Small intestine (tissue), 7 donors: ENCODE measurements at regions not wholly inside any gene's neighbourhood (a gene's known extent, or its start where the extent isn't known, plus 50 kb on each side); places are given as distances from the start of the nearest gene placed in this dataset.

Experiments
- DNase-seq, 2 donors: peaks; one replicate each; pipeline versions ENCODE4 v3.0.0 to v3.0.0-alpha.2; 2013
- FAIRE-seq: peaks from 2 replicates; lab custom pipeline; 2012; peaks lifted over from hg19 to GRCh38; lab: Jason Lieb, UNC
- H3K27ac ChIP-seq, 3 donors: one replicate each; pipeline ENCODE4 v1.5.1; 2013; ENCODE audit warnings: low read length in 2 of 3, mild to moderate bottlenecking in 2 of 3, control low read depth in 1 of 3, inconsistent platforms in 1 of 3, low read depth in 1 of 3, moderate library complexity in 1 of 3
- H3K27me3 ChIP-seq, 3 donors: one replicate each; pipeline ENCODE4 v1.6.1; 2013; ENCODE audit warnings: low read length in 3 of 3, inconsistent platforms in 1 of 3; ENCODE audit not compliant: control insufficient read depth in 3 of 3, insufficient read depth in 3 of 3
- H3K36me3 ChIP-seq, 3 donors: one replicate each; pipeline ENCODE4 v1.6.1; 2013; ENCODE audit warnings: low read length in 3 of 3, inconsistent platforms in 1 of 3, low read depth in 1 of 3, mild to moderate bottlenecking in 1 of 3, moderate library complexity in 1 of 3; ENCODE audit not compliant: control insufficient read depth in 3 of 3, insufficient read depth in 2 of 3
- H3K4me1 ChIP-seq, 3 donors: one replicate each; pipeline ENCODE4 v1.6.1; 2013; ENCODE audit warnings: low read length in 2 of 3, inconsistent platforms in 1 of 3, low read depth in 1 of 3, mild to moderate bottlenecking in 1 of 3, moderate library complexity in 1 of 3; ENCODE audit not compliant: control insufficient read depth in 3 of 3, insufficient read depth in 2 of 3
- H3K4me3 ChIP-seq, 3 donors: one replicate each; pipeline ENCODE4 v1.5.1; 2013; ENCODE audit warnings: low read length in 3 of 3, control low read depth in 1 of 3, inconsistent platforms in 1 of 3, low read depth in 1 of 3, mild to moderate bottlenecking in 1 of 3, moderate library complexity in 1 of 3
- H3K9me3 ChIP-seq, 2 donors: one replicate each; pipeline ENCODE4 v1.6.1; 2013; ENCODE audit warnings: low read depth in 1 of 2, low read length in 1 of 2; ENCODE audit not compliant: control insufficient read depth in 2 of 2, insufficient read depth in 1 of 2
- WGBS, 3 donors: extraction: QIAGEN DNeasy Blood & Tissue Kit; methylation state at CpG; one replicate each; pipeline ENCODE4 v1.1.7; 2013; 5-methylcytosine and 5-hydroxymethylcytosine counted together
- donor health status: healthy with polysubstance abuse.
- donor health status: control.
- donor health status: control.
- donor health status: Bipolar disorder and iron deficiency.
- donor health status: healthy.

DNA sequence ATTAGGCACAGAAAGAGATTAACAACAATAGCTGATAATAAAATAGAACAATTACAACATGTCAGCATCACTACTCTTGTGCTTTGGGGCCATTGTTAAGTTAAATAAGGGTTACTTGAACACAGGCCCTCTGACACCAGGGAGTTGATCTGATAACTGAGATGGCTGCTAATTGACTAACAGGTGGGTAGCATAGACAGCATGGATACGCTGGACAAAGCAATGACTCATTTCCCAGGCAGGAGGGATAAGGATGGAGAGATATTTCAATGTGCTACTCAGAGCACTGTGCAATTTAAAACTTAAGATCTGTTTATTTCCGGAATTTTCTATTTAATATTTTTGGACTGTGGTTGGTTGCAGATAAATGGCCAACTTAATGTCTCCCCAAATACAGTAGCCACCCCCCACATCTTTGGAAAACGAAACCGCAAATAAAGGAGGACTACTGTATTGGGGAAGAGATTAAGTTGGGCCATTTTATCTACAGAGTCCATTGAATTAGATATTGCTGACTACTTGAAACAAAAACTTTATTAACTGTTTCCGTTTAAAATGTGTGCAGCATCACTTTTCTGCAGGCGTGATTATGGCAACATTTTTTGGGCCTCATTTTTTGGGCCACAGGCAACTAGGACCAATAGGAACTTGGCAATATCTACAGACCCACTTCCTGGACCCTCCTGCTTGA, 200.6 kb upstream of the KLF3 start:
- Histone ChIP-seq H3K4me3 (no peak overlapping the region), H3K27ac (no peak overlapping the region), H3K27me3 (no peaks in the 10 kb centered on the region), H3K4me1 (no peaks in the 10 kb centered on the region), H3K9me3 (peaks cover 0 to 10% of the 10 kb centered on the region in 2 donors), H3K36me3 (no peaks in the 10 kb centered on the region)
- FAIRE-seq (no peak), DNase-seq (no peak)
- 83 to 97% (median 91%) methylated on average over 6 of the region's 6 CpGs for WGBS, 3 donors

- FAIRE-seq (no peak), DNase-seq (no peak)
- no peak overlapping the region for H3K27ac ChIP-seq
- 89 to 95% (median 94%) methylated on average over 4 of the region's 4 CpGs for WGBS, 3 donors
- H3K9me3 ChIP-seq = peaks cover 0 to 10% of the 10 kb centered on the region in 2 donors
- no peak overlapping the region for H3K4me3 ChIP-seq
- peaks cover 0 to under 1% (median 0%) of the 10 kb centered on the region in 3 donors for H3K4me1 ChIP-seq
- no peaks in the 10 kb centered on the region for H3K36me3 ChIP-seq
- H3K27me3 ChIP-seq = no peaks in the 10 kb centered on the region
Measured at GRCh38 chr4:38464328-38464727, 199.7 kb upstream of the KLF3 start.

GRCh38 chr4:38466401-38466800, 197.6 kb upstream of the KLF3 start:
- WGBS, 3 donors = 96 to 100% (median 99%) methylated on average over 1 of the region's 1 CpG
- H3K9me3 ChIP-seq = peaks cover 0 to 10% of the 10 kb centered on the region in 2 donors
- no peak overlapping the region for H3K4me3 ChIP-seq
- no peaks in the 10 kb centered on the region for H3K27me3 ChIP-seq
- H3K4me1 ChIP-seq = peaks cover 0 to 6% (median 0%) of the 10 kb centered on the region in 3 donors
- no peak overlapping the region for H3K27ac ChIP-seq
- no peaks in the 10 kb centered on the region for H3K36me3 ChIP-seq
- no peak for DNase-seq
- FAIRE-seq = no peak

DNA sequence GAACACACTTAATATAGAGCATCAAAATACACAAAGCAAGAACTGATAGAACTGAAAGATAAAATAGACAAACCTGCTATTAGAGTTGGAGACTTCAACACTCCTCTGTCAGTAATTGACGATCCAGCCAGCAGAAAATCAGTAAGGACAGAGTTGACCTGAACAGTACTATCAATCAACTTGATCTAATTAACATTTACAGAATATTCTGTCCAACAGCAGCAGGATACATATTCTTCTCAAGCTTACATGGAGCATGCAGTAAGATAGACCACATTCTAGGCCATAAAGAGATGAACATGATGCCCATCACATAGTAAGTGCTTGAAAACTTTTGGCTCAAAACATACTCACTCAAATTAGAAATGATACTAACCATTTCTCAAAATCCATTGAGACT, 196.7 kb upstream of the KLF3 start:
- Histone ChIP-seq H3K27ac (no peak overlapping the region), H3K27me3 (no peaks in the 10 kb centered on the region), H3K36me3 (no peaks in the 10 kb centered on the region), H3K9me3 (peaks cover 0 to 10% of the 10 kb centered on the region in 2 donors), H3K4me1 (peaks cover 0 to 6% (median 0%) of the 10 kb centered on the region in 3 donors), H3K4me3 (no peak overlapping the region)
- no peak for DNase-seq
- FAIRE-seq = no peak
- WGBS, 3 donors = 93 to 96% (median 94%) methylated on average over 1 of the region's 1 CpG

- no peaks in the 10 kb centered on the region for H3K27me3 ChIP-seq
- peaks cover 0 to 6% (median 0%) of the 10 kb centered on the region in 3 donors for H3K4me1 ChIP-seq
- no peaks in the 10 kb centered on the region for H3K36me3 ChIP-seq
- WGBS, 3 donors = 90 to 98% (median 92%) methylated on average over 3 of the region's 3 CpGs
- H3K27ac ChIP-seq = no peak overlapping the region
- DNase-seq (no peak), FAIRE-seq (no peak)
- H3K9me3 ChIP-seq = peaks cover 0 to 10% of the 10 kb centered on the region in 2 donors
- no peak overlapping the region for H3K4me3 ChIP-seq
Measured at GRCh38 chr4:38468339-38468866, 195.6 kb upstream of the KLF3 start.

GRCh38 chr4:38469410-38469809, 194.6 kb upstream of the KLF3 start:
- DNase-seq (no peak), FAIRE-seq (no peak)
- Histone ChIP-seq H3K27ac (no peak overlapping the region), H3K4me3 (no peak overlapping the region), H3K36me3 (no peaks in the 10 kb centered on the region), H3K9me3 (peaks cover 0 to 10% of the 10 kb centered on the region in 2 donors), H3K27me3 (no peaks in the 10 kb centered on the region), H3K4me1 (peaks cover 0 to 6% (median 0%) of the 10 kb centered on the region in 3 donors)
- WGBS, 3 donors = 74 to 86% (median 79%) methylated on average over 3 of the region's 3 CpGs

GRCh38 chr4:38470735-38471262, 193.2 kb upstream of the KLF3 start:
- FAIRE-seq (no peak), DNase-seq (no peak)
- H3K36me3 ChIP-seq = no peaks in the 10 kb centered on the region
- H3K27ac ChIP-seq = no peak overlapping the region
- peaks cover 0 to 10% of the 10 kb centered on the region in 2 donors for H3K9me3 ChIP-seq
- H3K27me3 ChIP-seq = no peaks in the 10 kb centered on the region
- no peak overlapping the region for H3K4me3 ChIP-seq
- WGBS, 3 donors = 91 to 97% (median 93%) methylated on average over 2 of the region's 2 CpGs
- peaks cover 0 to 6% (median 0%) of the 10 kb centered on the region in 3 donors for H3K4me1 ChIP-seq

- Histone ChIP-seq H3K27ac (no peak overlapping the region), H3K4me1 (no peaks in the 10 kb centered on the region), H3K36me3 (no peaks in the 10 kb centered on the region), H3K4me3 (no peak overlapping the region), H3K9me3 (no peaks in the 10 kb centered on the region), H3K27me3 (no peaks in the 10 kb centered on the region)
- FAIRE-seq (no peak), DNase-seq (no peak)
- 48 to 55% (median 52%) methylated on average over 1 of the region's 1 CpG for WGBS, 3 donors
Measured at GRCh38 chr4:38482696-38483095, 181.3 kb upstream of the KLF3 start.
